ENCODE measurements at regions not wholly inside any gene's neighbourhood (a gene's known extent, or its start where the extent isn't known, plus 50 kb on each side); places are given as distances from the start of the nearest gene placed in this dataset.
"Not testable (repeated sequence)": the region's sequence is repeated elsewhere in the genome, so short reads cannot be mapped to it uniquely, and the experiment has no call there.

DNA sequence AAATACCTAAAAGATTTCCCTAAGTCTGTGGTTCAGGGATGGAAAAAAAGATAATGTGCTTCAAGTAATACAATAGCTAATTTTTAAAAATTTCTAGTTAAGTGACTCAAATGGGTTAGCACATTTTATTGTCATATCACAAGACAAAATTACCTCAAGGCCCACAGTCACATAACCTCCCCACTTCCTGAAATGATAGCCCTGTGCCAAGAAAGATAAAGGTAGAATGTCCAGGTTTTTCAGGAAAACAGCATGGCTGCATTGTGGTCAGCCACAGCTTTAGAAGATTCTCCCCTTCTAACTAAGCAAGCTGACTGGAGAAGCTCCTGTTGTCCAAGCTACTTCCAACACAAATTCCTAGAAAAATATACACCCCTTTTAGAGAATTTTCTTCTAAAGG is 127.1 kb upstream of the SLC35G4 start:
- Histone ChIP-seq H3K79me2 (ENCODE audit: insufficient read depth) (no peaks in the 10 kb centered on the region), H3K27me3 (replicated peaks; ENCODE audit: insufficient read depth) (peaks cover 10% of the 10 kb centered on the region), H3K9me2 (ENCODE audit: insufficient read depth) (no peaks in the 10 kb centered on the region), H3K4me1 (ENCODE audit: insufficient read depth) (no peaks in the 10 kb centered on the region), H3K4me2 (ENCODE audit: unreplicated experiment) (no peak overlapping the region), H4K20me1 (ENCODE audit: insufficient read depth) (no peaks in the 10 kb centered on the region), H3K27ac (no peak overlapping the region), H3K9me3 (ENCODE audit: low read depth) (no peaks in the 10 kb centered on the region), H3K4me3 (no peak overlapping the region), H2AFZ (no peak overlapping the region), H3K9ac (no peak overlapping the region), H3K36me3 (ENCODE audit: low read depth) (no peaks in the 10 kb centered on the region), H3F3A (ENCODE audit: insufficient read depth) (no peaks in the 10 kb centered on the region)
- TF ChIP-seq EZH2 (IDR thresholded peaks at IDR 0.05; ENCODE audit: insufficient read depth, poor library complexity, severe bottlenecking): no peak
- in situ Hi-C loops (cut with MboI): no loop called here
- no peak for DNase-seq

DNA sequence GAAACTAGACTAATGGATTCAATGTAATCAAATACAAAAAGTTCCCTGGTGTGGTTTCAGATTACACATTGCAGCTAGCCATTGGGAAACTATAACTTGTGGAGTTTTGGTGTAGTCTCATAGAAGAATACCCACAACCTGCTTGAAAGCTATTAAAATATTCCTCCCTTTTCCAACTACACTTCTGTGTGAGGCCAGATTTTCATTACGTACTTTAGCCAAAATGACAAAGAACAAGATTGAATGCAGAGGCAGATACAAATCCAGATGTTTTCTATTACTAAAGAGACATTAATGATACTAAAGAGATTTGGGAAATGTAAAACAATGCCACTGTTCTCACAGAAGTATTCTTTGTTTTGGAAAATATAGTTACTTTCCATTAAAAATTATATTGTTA is 128.7 kb upstream of the SLC35G4 start:
- Histone ChIP-seq H3K36me3 (ENCODE audit: low read depth) (no peaks in the 10 kb centered on the region), H3K27me3 (replicated peaks; ENCODE audit: insufficient read depth) (peaks cover 17% of the 10 kb centered on the region), H2AFZ (no peak overlapping the region), H3K9me3 (ENCODE audit: low read depth) (no peaks in the 10 kb centered on the region), H3F3A (ENCODE audit: insufficient read depth) (no peaks in the 10 kb centered on the region), H4K20me1 (ENCODE audit: insufficient read depth) (no peaks in the 10 kb centered on the region), H3K27ac (no peak overlapping the region), H3K9me2 (ENCODE audit: insufficient read depth) (no peaks in the 10 kb centered on the region), H3K79me2 (ENCODE audit: insufficient read depth) (no peaks in the 10 kb centered on the region), H3K9ac (no peak overlapping the region), H3K4me3 (no peak overlapping the region), H3K4me2 (ENCODE audit: unreplicated experiment) (no peak overlapping the region), H3K4me1 (ENCODE audit: insufficient read depth) (no peaks in the 10 kb centered on the region)
- in situ Hi-C loops (cut with MboI): no loop called here
- TF ChIP-seq EZH2phosphoT487 (IDR thresholded peaks at IDR 0.05; ENCODE audit: insufficient read depth, low read depth) (no peak), EZH2 (IDR thresholded peaks at IDR 0.05; ENCODE audit: insufficient read depth, poor library complexity, severe bottlenecking) (no peak)
- WGBS, 2 experiments (ENCODE audit: low coverage in 1 of 2, low lambda C conversion rate in 2 of 2, missing lambda C conversion rate in 2 of 2): 10 to 19% methylated on average over 1 of the region's 1 CpG
- DNase-seq: no peak

DNA sequence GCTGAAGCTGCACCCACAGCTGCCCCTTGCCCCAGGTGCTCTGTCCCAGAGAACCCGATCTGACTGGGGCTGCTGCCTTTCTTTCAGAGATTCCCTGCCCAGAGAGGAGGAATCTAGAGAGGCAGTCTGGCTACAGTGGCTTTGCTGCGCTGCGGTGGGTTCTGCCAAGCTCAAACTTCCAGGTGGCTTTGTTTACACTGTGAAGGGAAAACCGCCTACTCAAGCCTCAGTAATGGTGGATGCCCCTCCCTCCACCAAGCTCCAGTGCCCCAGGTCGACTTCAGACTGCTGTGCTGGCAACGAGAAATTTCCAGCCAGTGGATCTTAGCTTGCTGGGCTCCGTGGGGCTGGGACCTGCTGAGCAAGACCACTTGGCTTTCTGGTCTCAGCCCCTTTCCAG is 130.4 kb upstream of the SLC35G4 start:
- H3K4me1 ChIP-seq (ENCODE audit: insufficient read depth); H3K79me2 ChIP-seq (ENCODE audit: insufficient read depth); H4K20me1 ChIP-seq (ENCODE audit: insufficient read depth); H3F3A ChIP-seq (ENCODE audit: insufficient read depth); H3K27ac ChIP-seq; H3K9me3 ChIP-seq (ENCODE audit: low read depth); H3K9me2 ChIP-seq (ENCODE audit: insufficient read depth); H3K4me3 ChIP-seq; H2AFZ ChIP-seq; in situ Hi-C loops (cut with MboI); H3K36me3 ChIP-seq (ENCODE audit: low read depth); H3K9ac ChIP-seq; DNase-seq; H3K4me2 ChIP-seq (ENCODE audit: unreplicated experiment): not testable (repeated sequence)
- peaks cover 21% of the 10 kb centered on the region for H3K27me3 ChIP-seq (replicated peaks; ENCODE audit: insufficient read depth)
- WGBS, 2 experiments (ENCODE audit: low coverage in 1 of 2, low lambda C conversion rate in 2 of 2, missing lambda C conversion rate in 2 of 2): 24 to 41% methylated on average over 5 to 7 of the region's 7 CpGs

GRCh38 chr18:11470941-11471340 is 138.5 kb upstream of the SLC35G4 start:
- no peaks in the 10 kb centered on the region for H3K9me3 ChIP-seq (ENCODE audit: low read depth)
- WGBS, 2 experiments (ENCODE audit: low coverage in 1 of 2, low lambda C conversion rate in 2 of 2, missing lambda C conversion rate in 2 of 2): 60 to 62% methylated on average over 7 of the region's 7 CpGs

GRCh38 chr18:11468617-11469016 is 140.8 kb upstream of the SLC35G4 start:
- in situ Hi-C loops (cut with MboI): no loop called here
- H3K4me1 ChIP-seq (ENCODE audit: insufficient read depth): no peaks in the 10 kb centered on the region

More at GRCh38 chr18:11470941-11471340, 138.5 kb upstream of the SLC35G4 start:
- no peaks in the 10 kb centered on the region for H3K79me2 ChIP-seq (ENCODE audit: insufficient read depth)
- H4K20me1 ChIP-seq (ENCODE audit: insufficient read depth): no peaks in the 10 kb centered on the region
- no peaks in the 10 kb centered on the region for H3F3A ChIP-seq (ENCODE audit: insufficient read depth)
- peaks cover 13% of the 10 kb centered on the region for H3K27me3 ChIP-seq (replicated peaks; ENCODE audit: insufficient read depth)
- TF ChIP-seq EZH2 (IDR thresholded peaks at IDR 0.05; ENCODE audit: insufficient read depth, poor library complexity, severe bottlenecking) (no peak), EZH2phosphoT487 (IDR thresholded peaks at IDR 0.05; ENCODE audit: insufficient read depth, low read depth) (no peak)
- in situ Hi-C loops (cut with MboI): no loop called here
- no peaks in the 10 kb centered on the region for H3K36me3 ChIP-seq (ENCODE audit: low read depth)
- no peak overlapping the region for H3K27ac ChIP-seq
- no peak overlapping the region for H3K4me2 ChIP-seq (ENCODE audit: unreplicated experiment)
- no peak overlapping the region for H2AFZ ChIP-seq
- no peak overlapping the region for H3K4me3 ChIP-seq
- DNase-seq: no peak
- H3K4me1 ChIP-seq (ENCODE audit: insufficient read depth): no peaks in the 10 kb centered on the region
- H3K9ac ChIP-seq: no peak overlapping the region
- H3K9me2 ChIP-seq (ENCODE audit: insufficient read depth): no peaks in the 10 kb centered on the region

More at GRCh38 chr18:11468617-11469016, 140.8 kb upstream of the SLC35G4 start:
- Histone ChIP-seq H2AFZ (no peak overlapping the region), H3K79me2 (ENCODE audit: insufficient read depth) (no peaks in the 10 kb centered on the region), H3K4me2 (ENCODE audit: unreplicated experiment) (no peak overlapping the region), H3K27me3 (replicated peaks; ENCODE audit: insufficient read depth) (peaks cover 18% of the 10 kb centered on the region), H4K20me1 (ENCODE audit: insufficient read depth) (no peaks in the 10 kb centered on the region), H3K9me3 (ENCODE audit: low read depth) (no peaks in the 10 kb centered on the region), H3K27ac (no peak overlapping the region), H3F3A (ENCODE audit: insufficient read depth) (no peaks in the 10 kb centered on the region), H3K4me3 (no peak overlapping the region), H3K9me2 (ENCODE audit: insufficient read depth) (no peaks in the 10 kb centered on the region), H3K36me3 (ENCODE audit: low read depth) (no peaks in the 10 kb centered on the region), H3K9ac (no peak overlapping the region)
- 10 to 25% methylated on average over 2 of the region's 2 CpGs for WGBS, 2 experiments (ENCODE audit: low coverage in 1 of 2, low lambda C conversion rate in 2 of 2, missing lambda C conversion rate in 2 of 2)
- DNase-seq: no peak
- TF ChIP-seq EZH2phosphoT487 (IDR thresholded peaks at IDR 0.05; ENCODE audit: insufficient read depth, low read depth): no peak
- TF ChIP-seq EZH2 (IDR thresholded peaks at IDR 0.05; ENCODE audit: insufficient read depth, poor library complexity, severe bottlenecking): no peak

Measured in GM23248 (cell line).